ENCODE measurements at regions not wholly inside any gene's neighbourhood (a gene's known extent, or its start where the extent isn't known, plus 50 kb on each side); places are given as distances from the start of the nearest gene placed in this dataset.
A peak's percentile ranks its signal among the peaks of the same experiment; 100 is the strongest.
"Not testable (repeated sequence)": the region's sequence is repeated elsewhere in the genome, so short reads cannot be mapped to it uniquely, and the experiment has no call there.

GRCh38 chrY:10627116-10627515 lies 1099.4 kb downstream of the TSPY10 start:
- DNase-seq (ENCODE audit: low spot score) = peak; percentile 73

GRCh38 chrY:10648813-10649212 lies 1121.1 kb downstream of the TSPY10 start:
- DNase-seq (ENCODE audit: low spot score) = not testable (repeated sequence)

- not testable (repeated sequence) for DNase-seq (ENCODE audit: low spot score)
Observed at GRCh38 chrY:10657120-10657519, 1129.4 kb downstream of the TSPY10 start.

- no peak for DNase-seq (ENCODE audit: low spot score)
Observed at GRCh38 chrY:10666785-10667184, 1139.1 kb downstream of the TSPY10 start.

- DNase-seq (ENCODE audit: low spot score) = no peak
Observed at GRCh38 chrY:10686414-10686813, 1158.7 kb downstream of the TSPY10 start.

Measured in cerebellar cortex (tissue), 1 donor.